HCEC 1CT (cell line): ENCODE measurements at regions not wholly inside any gene's neighbourhood (a gene's known extent, or its start where the extent isn't known, plus 50 kb on each side); places are given as distances from the start of the nearest gene placed in this dataset.

ENCODE experiments used
- DNase-seq: peaks from one replicate; pipeline ENCODE4 v3.0.0-alpha.2; 2017

DNA sequence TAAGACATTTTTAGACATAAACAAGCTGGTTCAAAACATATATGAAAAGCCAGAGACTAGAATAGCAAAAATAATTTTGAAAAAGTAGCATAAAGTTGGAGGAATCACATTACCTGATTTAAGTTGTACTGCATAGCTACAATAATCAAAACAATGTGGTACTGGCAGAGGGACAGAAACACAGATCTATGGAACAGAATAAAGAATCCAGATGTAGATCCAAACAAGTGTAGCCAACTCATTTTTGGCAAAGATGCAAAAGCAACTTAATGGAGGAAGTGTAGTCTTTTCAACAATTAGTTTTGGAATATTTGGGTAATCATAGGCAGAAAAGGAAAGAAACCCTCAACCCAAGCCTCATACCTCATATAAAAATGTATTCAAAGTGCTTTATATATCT, 278.7 kb upstream of the ZNF521 start:
- DNase-seq: no peak

DNA sequence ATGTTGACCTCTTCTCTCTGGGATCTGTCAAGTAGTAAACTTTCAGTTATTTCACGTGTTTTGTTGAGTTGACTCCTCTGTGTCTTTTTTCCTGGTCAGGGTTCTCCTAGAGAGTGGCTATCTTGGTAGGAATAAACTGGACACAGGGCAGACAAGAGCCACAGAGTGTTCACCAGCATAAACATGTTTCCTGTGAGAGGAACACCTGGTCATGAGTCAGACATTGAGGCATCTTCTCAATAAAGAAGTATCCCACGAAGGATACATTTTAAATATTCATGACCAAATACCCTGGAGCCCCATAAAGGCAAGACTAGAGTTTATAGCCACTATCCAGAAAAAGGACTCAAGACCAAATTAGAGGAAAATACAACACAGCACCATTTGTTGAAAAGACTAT, 269.7 kb upstream of the ZNF521 start:
- no peak for DNase-seq

DNA sequence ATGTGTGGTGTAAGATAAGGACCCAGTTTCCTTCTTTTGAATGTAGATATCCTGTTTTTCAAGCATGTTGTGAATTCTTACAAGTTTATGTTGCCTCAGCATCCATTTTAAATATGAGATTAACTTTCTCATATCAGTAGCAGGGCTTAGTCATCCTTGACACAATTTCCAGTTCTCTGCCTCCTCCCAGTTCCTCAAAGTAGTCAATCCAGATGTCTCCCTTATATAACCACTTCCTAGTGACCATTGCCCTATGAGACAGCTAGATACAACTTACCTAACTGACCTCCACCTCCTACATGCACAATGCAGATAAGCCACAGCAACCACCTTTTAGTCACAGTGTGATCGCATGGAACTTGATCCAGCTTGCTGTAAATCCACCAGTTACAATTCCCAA, 269.2 kb upstream of the ZNF521 start:
- no peak for DNase-seq

DNA sequence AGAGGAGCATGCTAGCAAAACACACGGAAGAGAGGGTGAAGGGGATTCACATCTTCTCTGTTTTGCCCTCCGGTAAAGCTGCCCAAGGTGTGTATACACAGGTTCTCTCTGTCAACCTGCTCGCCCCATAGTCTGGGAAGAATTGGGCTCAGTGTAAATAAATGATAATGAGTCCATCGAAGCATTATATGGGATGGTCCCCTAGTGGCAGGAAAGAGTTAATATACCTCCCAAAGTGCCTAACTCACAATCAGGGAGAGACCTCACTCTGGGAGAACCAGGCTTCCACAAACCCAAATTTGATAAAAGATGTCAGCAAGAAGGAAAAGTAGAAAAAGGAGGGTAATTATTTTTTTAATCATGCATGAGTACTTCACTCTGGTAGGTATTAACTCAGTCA, 262.2 kb upstream of the ZNF521 start:
- no peak for DNase-seq

DNA sequence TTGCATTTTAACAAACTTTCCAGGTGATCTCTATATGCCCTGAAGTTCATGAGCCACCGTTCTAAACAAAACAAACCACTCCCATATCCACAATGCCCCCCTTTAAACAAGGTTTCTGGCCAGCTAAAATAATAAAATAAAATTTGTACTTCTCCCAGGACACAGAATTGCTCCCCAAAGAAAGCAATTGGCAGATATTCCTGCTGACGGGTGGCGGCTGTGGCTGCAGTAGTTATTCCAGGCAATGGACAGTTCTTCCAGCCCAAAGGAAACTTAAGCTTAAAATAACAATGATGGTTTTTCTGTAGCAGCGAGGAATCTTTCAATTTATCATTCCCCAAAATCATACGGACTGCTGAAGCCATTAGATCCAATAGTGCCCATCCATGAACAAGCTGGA, 260.5 kb upstream of the ZNF521 start:
- no peak for DNase-seq

DNA sequence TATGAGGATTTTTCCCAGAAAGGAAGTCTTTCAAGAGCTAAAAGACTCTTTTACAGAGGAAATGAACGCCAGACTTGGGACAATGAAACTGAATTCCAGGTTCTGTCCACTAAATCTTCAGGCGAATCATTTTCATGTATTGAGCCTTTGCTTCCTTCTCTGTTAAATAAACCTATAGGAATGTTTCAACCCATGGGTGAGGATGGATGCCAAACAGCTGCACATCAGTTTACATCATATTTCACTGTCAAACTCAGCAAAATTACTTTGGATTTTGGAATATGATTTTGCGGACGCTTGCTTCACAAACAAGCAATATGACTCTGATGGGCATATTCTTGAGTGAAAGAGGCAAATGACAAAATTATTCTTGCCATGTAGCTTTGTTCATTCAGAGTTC, 256.1 kb upstream of the ZNF521 start:
- DNase-seq: no peak

DNA sequence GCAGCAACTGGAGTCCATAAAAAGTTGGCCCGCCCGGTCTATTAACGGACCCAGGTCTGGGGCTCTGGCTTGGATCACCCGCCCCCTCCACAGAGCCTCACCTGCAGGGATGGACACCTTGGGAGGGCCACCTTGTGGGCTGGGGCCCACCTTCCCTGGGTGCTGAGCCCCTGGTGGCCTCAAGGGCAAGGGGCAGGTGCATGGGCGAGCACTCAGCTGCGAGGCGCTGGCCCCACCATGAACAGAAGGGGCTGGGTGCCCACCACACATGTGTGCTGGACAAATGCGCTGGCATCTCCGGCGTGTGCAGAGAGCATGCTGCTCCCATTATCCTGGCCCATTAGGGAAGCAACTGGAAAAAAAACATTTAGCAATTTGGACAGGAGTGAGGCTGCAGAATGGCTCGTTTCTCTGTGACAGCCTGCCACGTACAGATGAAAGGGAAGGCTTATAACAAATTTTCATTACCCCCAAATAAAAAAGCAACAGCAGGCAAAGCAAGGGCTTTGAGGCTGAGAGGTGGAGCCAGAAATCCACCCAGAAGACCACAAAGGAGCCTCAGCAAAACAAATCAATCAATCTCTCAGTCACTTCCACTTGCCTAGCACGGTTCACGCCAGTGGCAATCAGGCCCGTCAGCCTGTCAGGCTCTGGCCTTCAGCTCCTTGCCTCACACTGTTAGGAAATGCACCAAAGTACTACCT, 253.1 kb upstream of the ZNF521 start:
- DNase-seq: no peak

DNA sequence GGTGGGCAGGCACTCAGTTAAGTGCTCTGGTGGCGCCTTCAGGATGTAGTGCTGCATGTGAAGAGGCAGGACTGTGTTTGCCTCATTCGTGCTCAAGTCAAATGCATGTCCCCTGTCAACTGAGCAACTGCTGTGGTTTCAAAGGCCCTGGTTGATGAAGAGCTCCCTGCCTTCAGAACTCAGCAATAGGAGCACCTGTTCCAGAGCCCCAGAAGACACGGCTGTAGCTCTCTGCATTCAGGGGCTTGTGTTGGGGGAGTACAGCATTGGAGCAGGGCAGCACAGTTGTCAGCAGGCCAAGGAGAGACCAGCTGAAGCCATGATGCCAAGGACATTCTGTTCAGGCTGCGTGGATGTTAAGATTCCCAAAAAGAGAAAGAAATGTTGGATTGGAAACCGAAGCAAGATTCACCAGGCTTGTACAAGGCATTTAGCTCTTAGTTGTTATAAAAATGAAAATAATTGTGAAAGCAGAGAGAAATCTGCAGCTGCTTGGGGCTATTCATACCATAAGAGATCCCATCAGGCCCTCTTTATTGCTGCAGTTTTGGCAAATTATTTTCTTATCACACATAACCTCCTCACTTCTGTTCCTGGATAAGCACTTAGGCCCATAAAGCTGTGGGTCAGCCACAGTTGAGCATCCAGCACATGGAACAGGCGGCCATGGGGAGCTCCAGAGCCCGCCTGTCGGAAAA, 252.4 kb upstream of the ZNF521 start:
- no peak for DNase-seq

DNA sequence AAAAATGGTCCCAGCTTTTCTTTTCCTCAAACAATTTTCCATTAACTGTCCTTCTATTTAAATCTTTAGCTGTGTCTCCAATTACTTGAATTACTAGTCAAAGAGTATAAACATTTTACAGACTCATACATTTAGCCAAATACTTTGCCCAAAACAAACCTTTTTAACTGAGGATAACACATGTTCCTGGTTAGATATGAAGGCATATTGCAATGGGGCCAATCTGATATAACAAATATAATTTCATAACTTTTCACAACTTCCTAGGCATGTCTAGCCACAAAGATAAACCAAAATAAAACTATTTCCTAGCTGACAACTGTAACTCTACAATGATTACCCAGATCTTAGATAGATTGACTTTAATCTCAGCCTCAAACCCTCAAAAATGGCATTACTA, 247.5 kb upstream of the ZNF521 start:
- DNase-seq: no peak

DNA sequence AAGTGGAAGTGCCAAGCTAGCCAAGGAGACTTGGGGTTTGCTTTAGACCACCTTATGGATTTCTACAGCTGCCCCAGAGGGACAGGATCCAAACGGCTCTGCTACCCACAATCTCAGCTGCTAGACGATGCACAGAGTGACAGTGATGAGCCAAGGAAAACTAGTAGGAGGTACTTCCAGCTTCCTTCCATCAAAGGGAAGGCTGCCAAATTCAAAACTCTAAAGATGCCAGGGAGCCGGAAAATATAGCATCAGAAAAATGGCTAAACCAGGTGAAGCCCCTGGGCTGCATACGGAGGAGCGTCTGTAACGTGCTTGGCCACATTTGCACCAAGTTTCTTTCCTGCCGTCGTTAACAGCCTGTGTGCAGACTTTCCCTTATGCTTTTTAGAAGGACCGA, 245.5 kb upstream of the ZNF521 start:
- no peak for DNase-seq

DNA sequence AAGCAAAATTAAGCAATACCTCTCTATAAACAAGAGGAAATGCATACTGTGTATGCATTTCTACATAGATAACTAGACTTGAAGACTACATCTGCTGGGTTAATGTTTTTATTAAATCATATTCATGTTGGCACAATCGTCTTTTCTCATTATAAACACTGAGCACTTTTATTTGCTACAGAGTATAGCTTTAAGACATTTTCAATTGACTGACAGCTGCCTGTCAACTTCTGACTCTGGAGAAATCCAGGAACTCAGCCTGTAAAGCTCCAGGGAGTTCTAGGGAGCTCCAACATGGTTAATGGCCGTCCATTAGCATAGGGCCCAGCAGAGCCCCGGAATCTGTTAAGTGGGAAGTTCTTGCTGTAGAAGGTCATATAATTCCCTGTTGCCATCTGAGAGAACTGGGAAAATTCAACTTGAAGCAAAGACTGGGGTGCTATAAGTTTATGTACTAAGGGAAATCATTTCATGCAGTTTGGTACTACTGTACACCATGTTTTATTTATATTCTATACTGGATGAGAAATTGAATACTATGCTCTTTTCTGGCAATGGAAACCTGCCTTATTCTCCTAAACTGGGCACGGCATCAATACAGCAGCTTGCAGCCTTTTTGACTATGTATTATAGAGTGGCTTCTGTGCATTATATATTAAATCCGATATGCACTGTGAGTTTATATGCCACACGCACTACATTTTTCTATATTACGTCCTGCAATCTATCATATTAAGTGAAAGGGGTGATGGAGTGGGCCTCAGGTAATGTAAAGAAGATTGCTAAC, 243.5 kb upstream of the ZNF521 start:
- no peak for DNase-seq

DNA sequence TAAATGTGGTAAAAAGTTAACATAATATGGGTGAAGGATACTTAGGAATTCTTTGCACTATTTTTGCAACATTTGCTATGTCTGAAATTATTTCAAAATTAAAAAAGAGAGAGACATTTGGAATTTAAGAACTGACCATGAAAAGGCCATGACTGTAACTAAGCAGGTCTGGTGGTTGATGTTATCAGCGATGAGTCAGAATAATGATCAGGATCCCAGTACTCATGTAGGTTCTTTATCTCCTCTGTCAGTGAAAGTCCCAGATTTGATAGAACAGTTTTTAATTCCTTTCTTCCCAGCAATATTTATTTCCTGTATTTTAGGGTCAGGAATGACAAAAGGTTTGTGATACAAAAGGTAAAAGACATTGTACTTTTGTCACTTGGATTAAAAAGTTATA, 242.4 kb upstream of the ZNF521 start:
- DNase-seq: no peak

DNA sequence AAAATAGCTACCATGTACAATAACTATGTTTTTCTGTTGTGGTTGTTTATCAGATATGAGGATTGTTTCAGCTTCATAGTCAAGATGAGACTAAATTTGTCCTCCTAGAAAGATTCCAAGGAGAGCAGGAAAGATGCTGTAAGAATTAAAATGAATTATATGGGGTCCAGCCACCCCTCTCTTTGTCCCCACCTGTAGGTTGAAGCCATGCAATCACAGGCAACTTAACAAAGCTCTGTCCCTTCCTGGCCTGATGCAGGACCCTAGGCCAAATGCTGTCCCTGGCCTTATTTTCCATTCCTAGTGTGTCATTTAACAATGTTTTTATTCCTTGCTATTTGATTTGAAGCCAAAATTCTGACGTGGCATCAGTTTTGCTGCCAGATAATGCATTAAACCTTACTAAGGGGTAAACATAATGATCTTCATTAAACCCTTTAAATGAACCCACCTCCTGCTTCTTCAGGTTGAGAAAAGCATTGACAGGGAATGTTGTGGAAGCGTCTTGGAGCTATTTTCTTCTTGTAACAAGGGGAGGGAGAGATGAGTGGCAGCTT, 240.9 kb upstream of the ZNF521 start:
- no peak for DNase-seq

DNA sequence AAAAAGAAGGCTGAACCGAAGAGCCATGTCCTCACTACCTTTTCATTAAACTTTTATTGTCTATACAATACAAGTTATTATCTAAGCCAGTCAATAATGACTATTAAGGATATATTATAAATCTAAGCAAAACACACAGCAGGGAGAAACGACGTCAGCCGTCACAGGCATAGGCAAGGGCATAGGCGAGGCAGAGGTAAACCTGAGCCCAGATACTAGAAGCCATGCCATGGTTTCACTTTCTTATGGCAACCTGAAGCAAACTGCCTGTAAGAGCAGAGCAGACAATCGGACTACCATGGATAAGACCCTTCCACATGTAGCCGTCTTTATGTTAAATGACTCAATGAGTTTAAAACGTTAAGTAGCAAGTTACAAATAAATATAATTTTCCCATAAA, 238.5 kb upstream of the ZNF521 start:
- no peak for DNase-seq

DNA sequence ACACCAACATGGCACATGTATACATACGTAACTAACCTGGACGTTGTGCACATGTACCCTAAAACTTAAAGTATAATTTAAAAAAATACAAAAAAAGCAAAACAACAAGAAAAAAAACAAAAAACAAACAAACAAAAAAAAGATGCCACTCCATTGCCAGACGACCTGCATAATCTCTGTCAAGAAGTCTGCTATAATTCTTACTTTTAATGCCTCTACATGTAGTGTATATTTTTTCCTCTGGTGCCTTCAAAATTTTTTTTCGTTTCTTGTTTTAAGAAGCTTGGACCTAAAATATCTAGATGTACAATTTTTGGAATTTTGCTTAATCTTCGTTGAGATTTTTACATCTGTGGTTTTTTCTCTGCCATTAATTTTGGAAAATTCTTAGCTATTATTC, 235.6 kb upstream of the ZNF521 start:
- DNase-seq: no peak

DNA sequence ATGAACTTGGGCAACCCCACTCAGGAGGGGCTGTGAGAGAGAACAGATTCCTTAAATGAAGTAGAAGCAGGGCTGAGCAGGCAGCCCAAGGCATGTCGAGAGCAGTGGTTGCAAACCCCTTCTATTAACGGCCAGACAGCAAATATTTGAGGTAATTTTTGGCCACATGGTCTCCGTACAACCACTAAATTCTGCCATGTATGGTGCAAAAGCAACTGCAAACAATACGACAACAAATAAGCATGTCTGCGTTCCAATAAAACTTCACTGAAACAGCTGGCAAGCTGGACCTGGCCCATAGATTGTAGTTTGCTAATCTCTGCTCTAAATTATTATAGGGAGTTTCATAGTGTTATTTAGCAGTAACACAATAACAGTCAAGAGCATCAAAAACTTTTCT, 217.0 kb upstream of the ZNF521 start:
- DNase-seq: no peak

DNA sequence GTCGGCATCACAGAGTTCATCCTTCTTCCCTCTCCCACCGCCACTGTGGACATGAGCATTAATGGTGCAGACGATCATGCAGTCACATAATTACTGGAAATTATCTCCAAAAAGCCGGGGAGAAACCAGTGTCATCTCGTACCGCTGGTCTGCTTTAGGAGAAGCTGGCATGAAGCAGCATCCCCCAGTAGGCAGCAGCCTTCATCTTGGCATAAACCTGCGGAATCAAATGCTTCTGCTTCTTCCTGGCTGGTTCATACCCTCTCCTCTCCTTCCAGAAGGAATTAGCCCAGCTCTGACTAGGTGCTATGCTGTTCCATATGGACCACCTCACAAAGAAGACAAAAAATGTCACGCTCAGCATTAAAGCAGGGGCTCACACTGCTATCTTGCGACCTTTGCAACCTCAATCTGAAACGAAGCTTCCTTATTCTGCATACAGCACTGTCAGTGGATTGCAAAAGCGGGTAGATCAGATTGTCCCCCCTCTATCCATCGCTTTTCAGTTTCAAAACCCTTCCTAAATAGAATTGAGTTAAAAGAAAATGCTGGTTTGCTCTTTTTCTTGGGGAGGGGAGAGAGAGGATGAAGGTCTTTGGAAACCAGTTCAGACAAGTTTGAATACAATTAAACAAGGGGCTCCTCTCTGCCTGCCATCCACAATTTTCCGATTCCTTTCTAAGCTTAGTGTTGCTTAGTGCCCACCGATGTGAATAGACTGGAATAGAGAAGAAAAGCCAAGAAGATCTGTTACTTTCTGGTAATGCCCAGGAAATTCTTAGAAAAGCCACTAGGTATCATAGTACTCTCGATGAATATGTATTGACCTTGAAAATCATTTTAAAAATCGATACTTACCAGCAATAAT, 212.1 kb upstream of the ZNF521 start:
- DNase-seq: no peak

DNA sequence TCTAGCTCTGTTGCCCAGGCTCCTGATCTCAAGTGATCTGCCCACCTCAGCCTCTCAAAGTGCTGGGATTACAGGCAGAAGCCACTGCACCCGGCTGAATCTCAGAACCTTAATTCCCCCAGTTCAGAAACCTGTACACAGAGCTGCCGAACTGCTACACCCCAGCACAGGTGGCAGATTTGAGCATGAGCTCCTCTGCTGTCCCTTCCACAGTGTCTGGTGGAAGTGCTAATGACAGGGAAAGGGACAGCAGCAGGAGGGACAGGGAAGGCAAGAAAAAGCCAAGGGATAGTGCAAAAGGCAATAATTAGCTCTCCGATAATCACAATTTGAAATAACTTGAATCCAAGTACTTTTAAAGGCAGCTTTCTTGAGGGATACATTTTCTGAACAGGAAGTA, 211.4 kb upstream of the ZNF521 start:
- DNase-seq: no peak

DNA sequence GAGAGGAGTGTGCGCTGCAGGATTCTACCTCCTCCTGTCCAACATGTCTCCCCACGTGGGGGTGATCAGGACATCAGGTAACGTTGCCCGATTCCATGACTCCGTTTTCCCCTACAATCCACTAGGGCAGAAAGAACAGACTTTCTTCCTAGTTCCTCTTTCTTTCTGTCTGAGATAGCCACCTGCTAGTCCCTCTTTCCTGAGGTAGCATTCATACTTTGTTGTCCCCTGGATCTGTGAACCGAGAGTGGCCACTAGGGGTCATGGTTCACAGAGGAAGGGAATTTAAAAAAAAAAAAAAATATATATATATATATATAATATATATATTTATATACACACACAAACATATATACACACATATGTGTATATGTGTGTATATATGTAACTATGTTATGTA, 210.0 kb upstream of the ZNF521 start:
- DNase-seq: peak; percentile 33

DNA sequence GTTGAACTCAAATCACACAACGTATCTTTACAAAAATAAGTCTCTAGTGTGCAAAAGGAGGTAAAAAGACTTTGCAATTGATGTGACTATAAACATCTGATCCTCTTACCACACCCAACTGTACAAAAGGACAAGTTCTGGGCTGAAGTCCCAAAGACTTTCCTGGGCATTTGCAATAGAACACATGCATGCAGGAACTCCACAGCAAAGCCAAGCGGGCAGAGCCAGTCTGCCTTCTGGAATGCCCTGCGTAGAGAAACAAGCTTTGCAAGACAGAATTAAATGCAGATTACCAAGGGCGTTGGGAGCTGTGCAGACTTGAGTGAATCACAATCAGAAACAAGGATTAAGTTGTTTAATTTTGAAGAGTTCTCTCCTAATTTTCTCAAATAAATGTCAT, 208.4 kb upstream of the ZNF521 start:
- no peak for DNase-seq

DNA sequence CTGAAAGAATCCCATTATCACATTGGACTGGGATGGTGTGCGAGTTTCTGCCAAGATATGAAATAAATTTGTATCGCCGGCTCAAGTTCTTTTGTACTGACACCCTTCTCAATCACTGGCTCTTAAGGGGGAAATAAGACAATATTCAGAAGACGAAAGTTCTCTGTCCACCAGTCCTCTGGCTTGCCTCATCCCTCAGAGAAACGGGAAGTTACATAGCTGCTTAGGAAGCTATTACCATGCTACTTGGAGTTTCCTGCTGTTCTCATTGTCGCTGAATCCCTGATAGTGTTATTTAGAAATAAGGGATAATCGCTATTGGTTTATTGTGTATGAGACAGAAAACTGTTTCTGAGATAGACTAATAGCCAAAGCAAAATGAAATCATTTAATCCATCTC, 205.0 kb upstream of the ZNF521 start:
- DNase-seq: no peak

DNA sequence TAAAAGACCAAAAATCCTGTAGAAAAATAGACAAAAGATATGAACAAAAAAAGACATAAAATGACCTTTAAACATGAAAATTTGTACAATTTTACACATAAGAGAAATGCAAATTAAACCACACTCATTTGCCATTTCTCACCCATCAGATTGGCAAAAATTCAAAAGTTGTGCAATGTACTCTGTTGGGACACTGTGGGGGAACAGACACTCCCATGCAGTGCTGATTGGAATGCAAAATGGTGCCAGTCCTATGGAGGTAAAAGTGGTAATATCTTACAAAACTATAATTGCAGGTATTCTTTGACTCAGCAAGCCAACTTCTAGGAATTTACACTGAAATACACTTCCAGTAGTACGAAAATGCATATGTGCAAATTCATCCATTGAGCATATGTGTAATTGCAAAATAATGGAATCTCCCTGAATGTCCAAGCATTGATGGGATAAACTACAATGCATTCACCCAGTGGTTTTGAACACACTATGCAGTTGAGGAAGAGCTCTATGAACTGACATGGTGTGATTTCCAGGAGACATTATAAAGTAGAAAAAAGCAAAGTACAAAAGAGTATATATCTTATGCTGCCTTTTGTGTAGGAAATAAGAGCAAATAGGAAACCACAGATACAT, 201.8 kb upstream of the ZNF521 start:
- no peak for DNase-seq
